ENCODE measurements at regions not wholly inside any gene's neighbourhood (a gene's known extent, or its start where the extent isn't known, plus 50 kb on each side); places are given as distances from the start of the nearest gene placed in this dataset.

DNA sequence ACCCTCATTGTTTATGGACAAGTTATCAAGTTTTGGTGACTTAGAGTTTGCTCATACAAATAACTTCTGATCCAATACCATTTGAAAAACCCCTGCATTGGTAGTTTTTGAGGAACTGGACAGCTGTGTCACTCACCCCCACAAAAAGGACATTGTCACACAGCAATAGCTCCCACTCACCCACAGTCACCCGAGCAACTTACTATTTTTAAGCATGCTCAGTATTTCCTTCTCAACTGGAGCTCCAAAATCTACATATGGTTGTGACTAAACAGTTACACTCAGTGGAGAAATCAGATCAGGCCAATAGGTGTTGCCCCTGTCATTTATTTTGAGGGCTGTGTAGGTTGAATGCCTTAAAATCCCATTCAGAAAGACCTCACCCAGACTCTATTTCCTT lies 165.2 kb upstream of the AUTS2 start:
- H3K27me3 ChIP-seq (ENCODE audit: control insufficient read depth, insufficient read depth, low read length), result no peaks in the 10 kb centered on the region
- no peak overlapping the region for H2BK20ac ChIP-seq (ENCODE audit: low read depth, low read length)
- no peak overlapping the region for H3K4me3 ChIP-seq (ENCODE audit: insufficient read depth, low read depth, low read length)
- H3K4me1 ChIP-seq (ENCODE audit: control insufficient read depth, insufficient read depth, low read length), result no peaks in the 10 kb centered on the region
- no peak overlapping the region for H2BK120ac ChIP-seq (ENCODE audit: low read depth, low read length)
- WGBS, 2 experiments (ENCODE audit: extremely low coverage in 2 of 2, insufficient read length in 1 of 2), result no CpG with 5 or more reads among the region's 1 CpG
- in situ Hi-C loops (cut with MboI; ENCODE audit: low sequenced_read_pairs), result no loop called here
- TF ChIP-seq CEBPB (IDR thresholded peaks at IDR 0.05; ENCODE audit: low read depth, low read length) (no peak), CHD1 (IDR thresholded peaks at IDR 0.05; ENCODE audit: low read depth, low read length) (no peak), FOS (IDR thresholded peaks at IDR 0.05; ENCODE audit: low read depth, low read length) (no peak), POLR2A (IDR thresholded peaks at IDR 0.05; ENCODE audit: low read depth, low read length) (no peak), MAZ (IDR thresholded peaks at IDR 0.05; ENCODE audit: borderline replicate concordance, low read depth, low read length) (no peak), SMC3 (IDR thresholded peaks at IDR 0.05; ENCODE audit: low read depth, low read length) (no peak), RCOR1 (IDR thresholded peaks at IDR 0.05; ENCODE audit: insufficient replicate concordance, low read length) (no peak), RFX5 (IDR thresholded peaks at IDR 0.05; ENCODE audit: low read depth, low read length) (no peak), RAD21 (IDR thresholded peaks at IDR 0.05; ENCODE audit: low read length) (no peak)
- TF ChIP-seq, protein P1, sequence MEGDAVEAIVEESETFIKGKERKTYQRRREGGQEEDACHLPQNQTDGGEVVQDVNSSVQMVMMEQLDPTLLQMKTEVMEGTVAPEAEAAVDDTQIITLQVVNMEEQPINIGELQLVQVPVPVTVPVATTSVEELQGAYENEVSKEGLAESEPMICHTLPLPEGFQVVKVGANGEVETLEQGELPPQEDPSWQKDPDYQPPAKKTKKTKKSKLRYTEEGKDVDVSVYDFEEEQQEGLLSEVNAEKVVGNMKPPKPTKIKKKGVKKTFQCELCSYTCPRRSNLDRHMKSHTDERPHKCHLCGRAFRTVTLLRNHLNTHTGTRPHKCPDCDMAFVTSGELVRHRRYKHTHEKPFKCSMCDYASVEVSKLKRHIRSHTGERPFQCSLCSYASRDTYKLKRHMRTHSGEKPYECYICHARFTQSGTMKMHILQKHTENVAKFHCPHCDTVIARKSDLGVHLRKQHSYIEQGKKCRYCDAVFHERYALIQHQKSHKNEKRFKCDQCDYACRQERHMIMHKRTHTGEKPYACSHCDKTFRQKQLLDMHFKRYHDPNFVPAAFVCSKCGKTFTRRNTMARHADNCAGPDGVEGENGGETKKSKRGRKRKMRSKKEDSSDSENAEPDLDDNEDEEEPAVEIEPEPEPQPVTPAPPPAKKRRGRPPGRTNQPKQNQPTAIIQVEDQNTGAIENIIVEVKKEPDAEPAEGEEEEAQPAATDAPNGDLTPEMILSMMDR (conservative IDR thresholded peaks at IDR 0.05; ENCODE audit: low read depth, low read length), result no peak
- no peaks in the 10 kb centered on the region for H3K79me1 ChIP-seq (ENCODE audit: low read depth in 1 of 2, low read length in 2 of 2)
- H3K4ac ChIP-seq (ENCODE audit: low read depth, low read length), result no peak overlapping the region
- no peaks in the 10 kb centered on the region for H4K20me1 ChIP-seq (ENCODE audit: insufficient read depth, low read length)
- no peak overlapping the region for H3K27ac ChIP-seq (ENCODE audit: insufficient read depth, low read length)
- ChIA-PET CTCF (no interaction called here), POLR2A (ENCODE audit: unreplicated experiment) (interaction anchor here (0.7 kb wide), 1 partner anchor 136 kb away, joined by 9 read pairs; no protein-coding TSS in a partner anchor)
- ATAC-seq (ENCODE audit: low read depth) (no peak), DNase-seq (no peak)
- no peak overlapping the region for H2AFZ ChIP-seq (replicated peaks; ENCODE audit: low read length, poor library complexity)
- no TSS peak for BruUV-seq (replicated peaks)
- H2AK9ac ChIP-seq (replicated peaks; ENCODE audit: low read depth, low read length, poor library complexity), result no peak overlapping the region
- no peaks in the 10 kb centered on the region for H3K9me1 ChIP-seq (ENCODE audit: insufficient read depth, low read length)
- no peak overlapping the region for H2AK5ac ChIP-seq (ENCODE audit: low read depth, low read length)
- H3K9ac ChIP-seq (ENCODE audit: low read depth, low read length), result no peak overlapping the region
- no peak overlapping the region for H4K91ac ChIP-seq (ENCODE audit: insufficient read depth, low read depth, low read length)
- no peak overlapping the region for H3K56ac ChIP-seq (ENCODE audit: extremely low read depth, insufficient read depth, low read length)
- no peak overlapping the region for H3K23ac ChIP-seq (ENCODE audit: low read depth, low read length)
- H3K36me3 ChIP-seq (ENCODE audit: control insufficient read depth, insufficient read depth, low read length), result no peaks in the 10 kb centered on the region
- no peak overlapping the region for H3K18ac ChIP-seq (ENCODE audit: low read depth, low read length)
- H4K5ac ChIP-seq (ENCODE audit: low read depth, low read length), result no peak overlapping the region
- no peak overlapping the region for H4K8ac ChIP-seq (ENCODE audit: low read depth in 2 of 2, low read length in 2 of 2)
- no peak overlapping the region for H2BK5ac ChIP-seq (ENCODE audit: low read depth, low read length, poor library complexity, severe bottlenecking)
- dilution Hi-C loops (cut with HindIII; ENCODE audit: low sequenced_read_pairs, unreplicated experiment), result no loop called here
- H3K4me2 ChIP-seq (ENCODE audit: low read depth, low read length), result no peak overlapping the region
- H3K9me3 ChIP-seq (ENCODE audit: control insufficient read depth, insufficient read depth, low read length), result peaks cover 16% of the 10 kb centered on the region
- H3K14ac ChIP-seq (replicated peaks; ENCODE audit: low read depth, low read length), result no peak overlapping the region
- intact Hi-C loops (cut with micrococcal nuclease), result no loop called here
- no peak overlapping the region for H2BK15ac ChIP-seq (ENCODE audit: low read depth, low read length)

Data from IMR-90 (cell line).